ENCODE measurements at regions not wholly inside any gene's neighbourhood (a gene's known extent, or its start where the extent isn't known, plus 50 kb on each side); places are given as distances from the start of the nearest gene placed in this dataset.

GRCh38 chr20:52794853-52795252 lies 177.3 kb upstream of the TSHZ2 start:
- H3K4me2 ChIP-seq (ENCODE audit: low read length): no peak overlapping the region
- intact Hi-C loops (cut with micrococcal nuclease): no loop called here
- H3K27ac ChIP-seq (ENCODE audit: low read depth, low read length): no peak overlapping the region
- no peaks in the 10 kb centered on the region for H3K4me1 ChIP-seq (ENCODE audit: control insufficient read depth in 1 of 2, insufficient read depth in 2 of 2, low read length in 2 of 2)
- no peak for TF ChIP-seq REST (IDR thresholded peaks at IDR 0.05; ENCODE audit: low read depth)
- TF ChIP-seq ZFX (IDR thresholded peaks at IDR 0.05): no peak
- no peak for TF ChIP-seq ELF1 (IDR thresholded peaks at IDR 0.05; ENCODE audit: borderline replicate concordance, low read depth)
- TF ChIP-seq ZBTB33 (IDR thresholded peaks at IDR 0.05; ENCODE audit: extremely low read depth, insufficient replicate concordance, low read length): no peak
- no peak for TF ChIP-seq CEBPB (IDR thresholded peaks at IDR 0.05; ENCODE audit: low read depth)
- TF ChIP-seq EGR1 (IDR thresholded peaks at IDR 0.05; ENCODE audit: low read depth): no peak
- no peak for TF ChIP-seq CTCF (IDR thresholded peaks at IDR 0.05 in 2 of 3, conservative IDR thresholded peaks at IDR 0.05 in 1 of 3; ENCODE audit: borderline replicate concordance in 1 of 3, insufficient read depth in 1 of 3, low read depth in 2 of 3, low read length in 2 of 3)
- TF ChIP-seq YY1 (IDR thresholded peaks at IDR 0.05; ENCODE audit: extremely low read depth, insufficient replicate concordance, low read depth, low read length): no peak
- no peak for TF ChIP-seq MAX (IDR thresholded peaks at IDR 0.05)
- no peak for TF ChIP-seq CBX3 (IDR thresholded peaks at IDR 0.05; ENCODE audit: low read depth)
- no peak for TF ChIP-seq ATF3 (IDR thresholded peaks at IDR 0.05)
- TF ChIP-seq RAD21 (IDR thresholded peaks at IDR 0.05; ENCODE audit: low read depth): no peak
- TF ChIP-seq EZH2 (IDR thresholded peaks at IDR 0.05): no peak
- no peak for TF ChIP-seq FOSL1 (IDR thresholded peaks at IDR 0.05; ENCODE audit: low read depth)
- TF ChIP-seq TCF7L2 (IDR thresholded peaks at IDR 0.05; ENCODE audit: borderline replicate concordance, extremely low read depth, insufficient read depth, insufficient read length): no peak
- no peak for TF ChIP-seq SP1 (IDR thresholded peaks at IDR 0.05; ENCODE audit: low read depth)
- no peak for TF ChIP-seq JUND (IDR thresholded peaks at IDR 0.05)
- no peak for TF ChIP-seq EZH2phosphoT487 (IDR thresholded peaks at IDR 0.05; ENCODE audit: borderline replicate concordance)
- ATAC-seq (no peak), DNase-seq (ENCODE audit: low read depth, low spot score) (no peak)
- no peaks in the 10 kb centered on the region for H3K27me3 ChIP-seq (ENCODE audit: insufficient read depth, low read length)
- no peak overlapping the region for H3K4me3 ChIP-seq (replicated peaks in 1 of 2; ENCODE audit: low read depth in 1 of 2, low read length in 2 of 2)
- H3K36me3 ChIP-seq (ENCODE audit: control insufficient read depth in 1 of 2, insufficient read depth in 2 of 2, low read length in 2 of 2): no peaks in the 10 kb centered on the region
- no peak overlapping the region for H3K9ac ChIP-seq (ENCODE audit: low read length)
- RAD21 ChIA-PET (ENCODE audit: low non-redundant PET in 1 of 2, low total read pairs in 2 of 2, uncharacterized antibody in 2 of 2, unreplicated experiment in 2 of 2): no interaction called here
- H4K20me1 ChIP-seq (ENCODE audit: insufficient read depth): no peaks in the 10 kb centered on the region
- CTCF ChIA-PET: no interaction called here
- POLR2A ChIA-PET: no interaction called here
- H3K9me2 ChIP-seq (ENCODE audit: insufficient read depth): no peaks in the 10 kb centered on the region
- BruUV-seq (replicated peaks): no TSS peak
- peaks cover 0 to 9% of the 10 kb centered on the region in 2 experiments; a peak in 1 of 4 replicates for H3K9me3 ChIP-seq (ENCODE audit: control insufficient read depth in 1 of 2, insufficient read depth in 1 of 2, low read depth in 1 of 2, low read length in 2 of 2)
- H2AFZ ChIP-seq (ENCODE audit: low read depth, low read length, poor library complexity, severe bottlenecking): no peak overlapping the region
- H3K79me2 ChIP-seq (ENCODE audit: insufficient read depth, low read length): no peaks in the 10 kb centered on the region

All from HCT116 (cell line).